ENCODE measurements at regions not wholly inside any gene's neighbourhood (a gene's known extent, or its start where the extent isn't known, plus 50 kb on each side); places are given as distances from the start of the nearest gene placed in this dataset.
"Not testable (repeated sequence)": the region's sequence is repeated elsewhere in the genome, so short reads cannot be mapped to it uniquely, and the experiment has no call there.

- DNase-seq = not testable (repeated sequence)
These were observed 776.2 kb downstream of the KCTD8 start for GRCh38 chr4:43672265-43672885.

- no peak for DNase-seq
These were observed 768.2 kb downstream of the KCTD8 start for GRCh38 chr4:43680421-43680820.

- DNase-seq = no peak
These were observed 766.1 kb downstream of the KCTD8 start for GRCh38 chr4:43682551-43682950.

- no peak for DNase-seq
These were observed 758.5 kb downstream of the KCTD8 start for GRCh38 chr4:43690116-43690515.

- no peak for DNase-seq
These were observed 754.7 kb downstream of the KCTD8 start for GRCh38 chr4:43693876-43694275.

- DNase-seq = no peak
These were observed 739.2 kb downstream of the KCTD8 start for GRCh38 chr4:43709443-43709842.

- DNase-seq = no peak
These were observed 731.8 kb downstream of the KCTD8 start for GRCh38 chr4:43716721-43717395.

GRCh38 chr4:43718369-43718768 is 730.2 kb downstream of the KCTD8 start:
- DNase-seq = no peak

GRCh38 chr4:43732829-43733426 is 715.7 kb downstream of the KCTD8 start:
- no peak for DNase-seq

GRCh38 chr4:43742083-43742482 is 706.5 kb downstream of the KCTD8 start:
- no peak for DNase-seq

GRCh38 chr4:43754566-43754965 is 694.0 kb downstream of the KCTD8 start:
- no peak for DNase-seq

- DNase-seq = no peak
These were observed 691.5 kb downstream of the KCTD8 start for GRCh38 chr4:43757147-43757546.

- no peak for DNase-seq
These were observed 689.8 kb downstream of the KCTD8 start for GRCh38 chr4:43758836-43759235.

- DNase-seq = no peak
These were observed 685.5 kb downstream of the KCTD8 start for GRCh38 chr4:43763029-43763610.

GRCh38 chr4:43765514-43765913 is 683.1 kb downstream of the KCTD8 start:
- DNase-seq = no peak

GRCh38 chr4:43766648-43767047 is 682.0 kb downstream of the KCTD8 start:
- no peak for DNase-seq

GRCh38 chr4:43776371-43776770 is 672.2 kb downstream of the KCTD8 start:
- DNase-seq = peak; percentile 3

- DNase-seq = no peak
These were observed 670.3 kb downstream of the KCTD8 start for GRCh38 chr4:43778187-43778915.

- DNase-seq = no peak
These were observed 667.5 kb downstream of the KCTD8 start for GRCh38 chr4:43781125-43781524.

- DNase-seq = no peak
These were observed 666.2 kb downstream of the KCTD8 start for GRCh38 chr4:43782391-43782790.

GRCh38 chr4:43816116-43816515 is 632.5 kb downstream of the KCTD8 start:
- DNase-seq = no peak

GRCh38 chr4:43822621-43823020 is 626.0 kb downstream of the KCTD8 start:
- no peak for DNase-seq

GRCh38 chr4:43835869-43836268 is 612.7 kb downstream of the KCTD8 start:
- no peak for DNase-seq
